Endothelial cell of umbilical vein (primary cell): ENCODE measurements at regions not wholly inside any gene's neighbourhood (a gene's known extent, or its start where the extent isn't known, plus 50 kb on each side); places are given as distances from the start of the nearest gene placed in this dataset.

Source experiments
- CTCF ChIP-seq, 2 donors: IDR thresholded peaks; 1 replicate in 1 of 2; 2 replicates in 1 of 2; pipeline ENCODE4 v1.5.1; 2011; ENCODE audit warnings: low read length in 2 of 2, mild to moderate bottlenecking in 2 of 2, moderate library complexity in 2 of 2, control low read depth in 1 of 2, inconsistent platforms in 1 of 2, low read depth in 1 of 2; ENCODE audit not compliant: insufficient read depth in 1 of 2; ENCODE audit errors: extremely low read depth in 1 of 2
- EZH2 ChIP-seq: IDR thresholded peaks from 2 replicates; pipeline ENCODE4 v1.6.1; 2012; ENCODE audit warnings: borderline replicate concordance, low read depth, mild to moderate bottlenecking, moderate library complexity, low read length, inconsistent platforms; ENCODE audit not compliant: severe bottlenecking
- MAX ChIP-seq: IDR thresholded peaks from 2 replicates; pipeline ENCODE4 v1.6.1; 2011; ENCODE audit not compliant: insufficient read depth, insufficient read length
- MYC ChIP-seq: IDR thresholded peaks from one replicate; pipeline ENCODE4 v1.6.1; 2011; ENCODE audit warnings: mild to moderate bottlenecking, low read depth, low read length
- POLR2A ChIP-seq: IDR thresholded peaks from 2 replicates; pipeline ENCODE4 v1.6.1; 2012; ENCODE audit warnings: low read depth, mild to moderate bottlenecking, control low read depth, low read length
- POLR2AphosphoS5 ChIP-seq: IDR thresholded peaks from 2 replicates; pipeline ENCODE4 v1.6.1; 2012; ENCODE audit warnings: low read depth, mild to moderate bottlenecking, control low read depth, low read length, moderate library complexity; ENCODE audit not compliant: insufficient read depth

- no peak for TF ChIP-seq CTCF (IDR thresholded peaks at IDR 0.05; ENCODE audit: extremely low read depth in 1 of 2, insufficient read depth in 1 of 2, low read depth in 1 of 2, low read length in 2 of 2)
- TF ChIP-seq POLR2A, result no peak
- no peak for TF ChIP-seq MYC
- TF ChIP-seq MAX, result no peak
- no peak for TF ChIP-seq POLR2AphosphoS5
- TF ChIP-seq EZH2, result no peak
Observed at GRCh38 chr2:241931084-241931975, 61.8 kb downstream of the RTP5 start.
